HG02588 (cell line): ENCODE measurements at regions not wholly inside any gene's neighbourhood (a gene's known extent, or its start where the extent isn't known, plus 50 kb on each side); places are given as distances from the start of the nearest gene placed in this dataset.

Experiments used
- ATAC-seq: cut with Tn5 transposase; IDR thresholded peaks from one replicate; pipeline ENCODE4 v1.9.1; 2021; ENCODE audit warnings: mild to moderate bottlenecking, moderate library complexity; ENCODE audit not compliant: unreplicated experiment

GRCh38 chr14:65928995-65929394 is 516.5 kb downstream of the FUT8 start:
- no peak for ATAC-seq

- ATAC-seq: no peak
Measured at GRCh38 chr14:65933400-65934069, 521.0 kb downstream of the FUT8 start.

GRCh38 chr14:65934070-65934435 is 521.5 kb downstream of the FUT8 start:
- ATAC-seq: no peak

- no peak for ATAC-seq
Measured at GRCh38 chr14:65936342-65936975, 523.9 kb downstream of the FUT8 start.

- ATAC-seq: no peak
Measured at GRCh38 chr14:65937079-65937959, 524.8 kb downstream of the FUT8 start.

- no peak for ATAC-seq
Measured at GRCh38 chr14:65937960-65938316, 525.4 kb downstream of the FUT8 start.

- ATAC-seq: no peak
Measured at GRCh38 chr14:65938738-65939137, 526.2 kb downstream of the FUT8 start.

GRCh38 chr14:65939184-65939583 is 526.7 kb downstream of the FUT8 start:
- no peak for ATAC-seq

- no peak for ATAC-seq
Measured at GRCh38 chr14:65940056-65940735, 527.7 kb downstream of the FUT8 start.

- ATAC-seq: no peak
Measured at GRCh38 chr14:65941091-65941490, 528.6 kb downstream of the FUT8 start.

GRCh38 chr14:65943150-65943549 is 530.6 kb downstream of the FUT8 start:
- ATAC-seq: no peak

GRCh38 chr14:65943916-65944410 is 531.4 kb downstream of the FUT8 start:
- no peak for ATAC-seq

- no peak for ATAC-seq
Measured at GRCh38 chr14:65945327-65945726, 532.8 kb downstream of the FUT8 start.

GRCh38 chr14:65946494-65946893 is 534.0 kb downstream of the FUT8 start:
- ATAC-seq: no peak

- no peak for ATAC-seq
Measured at GRCh38 chr14:65948302-65948701, 535.8 kb downstream of the FUT8 start.

GRCh38 chr14:65949711-65950516 is 536.3 kb upstream of the CCDC196 start:
- ATAC-seq: no peak

GRCh38 chr14:65954942-65955341 is 531.2 kb upstream of the CCDC196 start:
- no peak for ATAC-seq

- no peak for ATAC-seq
Measured at GRCh38 chr14:65957631-65958205, 528.5 kb upstream of the CCDC196 start.

- ATAC-seq: no peak
Measured at GRCh38 chr14:65958664-65959562, 527.3 kb upstream of the CCDC196 start.
